Caco-2 (cell line): ENCODE measurements at regions not wholly inside any gene's neighbourhood (a gene's known extent, or its start where the extent isn't known, plus 50 kb on each side); places are given as distances from the start of the nearest gene placed in this dataset.

Experiments used
- BruUV-seq: library from RNA; stranded (reverse); fragments of 400-500 nt; replicated peaks from 2 replicates; lab custom pipeline; 2021; lab: Mats Ljungman, UMichigan
- CTCF ChIA-PET: fragments of 300-600 bp; sonication (Branson Sonifier 250); formaldehyde crosslinking; loops from one replicate; lab custom pipeline; 2022; ENCODE audit warnings: antibody characterized with exemption; lab: Charles Lee
- POLR2A ChIA-PET: fragments of 300-600 bp; sonication (Branson Sonifier 250); formaldehyde crosslinking; loops from one replicate; lab custom pipeline; 2022; ENCODE audit warnings: antibody characterized with exemption; lab: Charles Lee
- DNase-seq, 2 experiments: peaks; one replicate each; pipeline versions ENCODE4 v3.0.0 to v3.0.0-alpha.2; 2020 to 2022
- H3K27me3 ChIP-seq: replicated peaks from 2 replicates; pipeline ENCODE4 v1.6.0; 2011; ENCODE audit warnings: low read length; ENCODE audit not compliant: control insufficient read depth, insufficient read depth
- H3K36me3 ChIP-seq: 2 replicates; pipeline ENCODE4 v1.5.1; 2011; ENCODE audit warnings: low read length; ENCODE audit not compliant: control insufficient read depth, insufficient read depth
- H3K4me1 ChIP-seq: fragments of 250-450 bp; sonication (Bioruptor Pico); 2 replicates; pipeline ENCODE4 v1.5.1; 2020; ENCODE audit warnings: mild to moderate bottlenecking
- H3K4me3 ChIP-seq: 2 replicates; pipeline ENCODE4 v1.5.1; 2011; ENCODE audit warnings: low read depth, mild to moderate bottlenecking, control low read depth, low read length
- H3K9me3 ChIP-seq: fragments of 250-450 bp; sonication (Bioruptor Pico); 2 replicates; pipeline ENCODE4 v1.5.1; 2020; ENCODE audit warnings: mild to moderate bottlenecking, moderate library complexity
- H3K27ac Mint-ChIP-seq: one replicate; pipeline ENCODE4 v1.8.0; 2022; ENCODE audit warnings: mixed read lengths; ENCODE audit not compliant: unreplicated experiment
- H3K27me3 Mint-ChIP-seq: one replicate; pipeline ENCODE4 v1.8.0; 2022; ENCODE audit warnings: mixed read lengths; ENCODE audit not compliant: insufficient read depth, unreplicated experiment
- H3K36me3 Mint-ChIP-seq: one replicate; pipeline ENCODE4 v1.8.0; 2022; ENCODE audit warnings: mild to moderate bottlenecking, mixed read lengths; ENCODE audit not compliant: insufficient read depth, unreplicated experiment
- H3K4me1 Mint-ChIP-seq: one replicate; pipeline ENCODE4 v1.8.0; 2022; ENCODE audit warnings: low read depth, mixed read lengths; ENCODE audit not compliant: unreplicated experiment
- H3K4me3 Mint-ChIP-seq: one replicate; pipeline ENCODE4 v1.8.0; 2022; ENCODE audit warnings: mild to moderate bottlenecking, moderate library complexity, mixed read lengths; ENCODE audit not compliant: unreplicated experiment
- H3K9me3 Mint-ChIP-seq: one replicate; pipeline ENCODE4 v1.8.0; 2022; ENCODE audit warnings: mixed read lengths; ENCODE audit not compliant: unreplicated experiment
- CTCF ChIP-seq, 2 experiments: fragments of 200-600 bp in 1 of 2; IDR thresholded peaks; 1 replicate in 1 of 2; 2 replicates in 1 of 2; pipeline versions ENCODE4 v1.5.1 to v1.8.0; 2011 to 2022; ENCODE audit warnings: antibody characterized with exemption in 1 of 2, control low read depth in 1 of 2, inconsistent platforms in 1 of 2, low read depth in 1 of 2, low read length in 1 of 2, mild to moderate bottlenecking in 1 of 2, moderate library complexity in 1 of 2; ENCODE audit not compliant: insufficient read depth in 1 of 2, severe bottlenecking in 1 of 2, unreplicated experiment in 1 of 2
- intact Hi-C: fragments of 100-400 bp; cut with micrococcal nuclease; formaldehyde crosslinking; loops from one replicate; pipeline ENCODE4 v1.10.0; 2022; ENCODE audit not compliant: unreplicated experiment

DNA sequence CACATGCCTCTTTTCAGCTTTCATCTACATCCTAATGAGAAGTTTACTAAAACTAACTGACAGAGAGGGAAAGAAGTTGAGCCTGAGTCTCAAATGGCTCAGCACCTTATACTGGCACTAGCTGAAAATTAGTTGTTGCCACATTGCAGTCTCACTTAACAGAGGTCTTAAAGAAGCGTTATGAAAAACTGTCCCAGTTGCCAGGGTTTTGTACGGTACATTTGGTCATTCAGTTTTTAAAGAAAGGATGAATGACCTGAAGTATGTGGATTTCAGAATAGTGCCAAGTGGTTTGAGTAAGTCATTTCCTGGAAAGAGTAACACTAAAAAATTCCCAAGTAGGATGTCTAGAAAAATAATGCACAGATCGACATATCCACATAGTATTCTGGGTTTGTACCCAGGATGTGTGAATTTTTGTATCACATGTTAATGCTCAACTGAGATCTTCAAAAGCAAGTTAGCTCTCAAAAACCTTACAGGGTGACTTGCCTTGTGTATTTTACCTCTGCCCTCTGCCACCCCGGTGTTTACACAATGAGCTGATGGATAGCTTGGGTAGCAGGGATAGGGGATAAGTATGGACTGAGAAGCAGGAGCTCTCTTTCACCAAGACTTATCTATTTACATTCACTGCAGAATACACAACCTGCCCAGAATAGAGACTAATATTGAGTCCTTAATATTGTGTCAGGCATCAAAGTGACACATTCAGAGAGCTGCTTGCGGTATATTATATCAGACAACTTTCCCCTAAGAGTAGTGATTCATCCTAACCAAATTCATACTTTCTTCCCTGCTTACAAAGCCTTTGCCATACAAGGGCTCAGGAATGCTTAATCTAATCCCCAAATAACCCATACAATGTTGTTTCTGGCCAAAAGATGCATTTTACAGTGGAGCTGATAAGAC is 1075.7 kb upstream of the PABPC4L start:
- Histone ChIP-seq H3K27me3 (no peaks in the 10 kb centered on the region), H3K4me3 (no peak overlapping the region), H3K9me3 (no peaks in the 10 kb centered on the region), H3K4me1 (no peaks in the 10 kb centered on the region), H3K36me3 (no peaks in the 10 kb centered on the region)
- BruUV-seq: no TSS peak
- ChIA-PET CTCF (no interaction called here), POLR2A (no interaction called here)
- Mint-ChIP-seq H3K4me1 (no peaks in the 10 kb centered on the region), H3K27me3 (no peaks in the 10 kb centered on the region), H3K4me3 (no peak overlapping the region), H3K27ac (no peak overlapping the region), H3K36me3 (no peaks in the 10 kb centered on the region), H3K9me3 (no peaks in the 10 kb centered on the region)
- no peak for DNase-seq
- intact Hi-C loops: no loop called here
- TF ChIP-seq CTCF (IDR thresholded peaks at IDR 0.05; ENCODE audit: insufficient read depth in 1 of 2, low read depth in 1 of 2, low read length in 1 of 2, severe bottlenecking in 1 of 2, unreplicated experiment in 1 of 2): no peak

DNA sequence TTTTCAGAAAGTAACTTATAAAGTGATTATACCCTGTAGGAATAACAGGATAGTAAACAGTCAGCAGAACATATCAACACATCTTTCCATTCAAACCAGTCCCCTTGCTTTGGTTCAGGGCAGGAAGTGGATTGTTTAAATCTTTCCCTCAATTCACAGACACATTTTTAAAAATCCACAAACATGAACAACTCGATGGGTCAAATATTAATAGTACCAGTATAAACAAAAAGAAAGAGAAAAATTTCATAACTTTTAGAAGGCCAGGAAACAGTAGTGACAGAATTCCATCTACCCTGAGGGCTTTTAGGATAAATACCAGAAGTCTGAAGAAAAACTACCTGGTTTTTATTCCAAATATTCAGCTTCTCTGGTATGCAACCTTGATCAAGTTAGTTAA is 1072.8 kb upstream of the PABPC4L start:
- intact Hi-C loops: no loop called here
- no peak for DNase-seq
- Mint-ChIP-seq H3K27me3 (no peaks in the 10 kb centered on the region), H3K4me1 (no peaks in the 10 kb centered on the region), H3K9me3 (no peaks in the 10 kb centered on the region), H3K36me3 (no peaks in the 10 kb centered on the region), H3K27ac (no peak overlapping the region), H3K4me3 (no peak overlapping the region)
- Histone ChIP-seq H3K36me3 (no peaks in the 10 kb centered on the region), H3K9me3 (no peaks in the 10 kb centered on the region), H3K4me1 (no peaks in the 10 kb centered on the region), H3K4me3 (no peak overlapping the region), H3K27me3 (no peaks in the 10 kb centered on the region)
- CTCF ChIA-PET: no interaction called here
- POLR2A ChIA-PET: no interaction called here
- no peak for TF ChIP-seq CTCF (IDR thresholded peaks at IDR 0.05; ENCODE audit: insufficient read depth in 1 of 2, low read depth in 1 of 2, low read length in 1 of 2, severe bottlenecking in 1 of 2, unreplicated experiment in 1 of 2)
- BruUV-seq: no TSS peak

GRCh38 chr4:135269125-135269890 is 1067.7 kb upstream of the PABPC4L start:
- Histone ChIP-seq H3K4me1 (no peaks in the 10 kb centered on the region), H3K9me3 (no peaks in the 10 kb centered on the region), H3K27me3 (no peaks in the 10 kb centered on the region), H3K4me3 (no peak overlapping the region), H3K36me3 (no peaks in the 10 kb centered on the region)
- BruUV-seq: no TSS peak
- H3K36me3 Mint-ChIP-seq: no peaks in the 10 kb centered on the region
- no peak for DNase-seq
- intact Hi-C loops: no loop called here
- H3K27me3 Mint-ChIP-seq: no peaks in the 10 kb centered on the region
- ChIA-PET CTCF (no interaction called here), POLR2A (no interaction called here)
- no peak overlapping the region for H3K4me3 Mint-ChIP-seq
- no peak for TF ChIP-seq CTCF (IDR thresholded peaks at IDR 0.05; ENCODE audit: insufficient read depth in 1 of 2, low read depth in 1 of 2, low read length in 1 of 2, severe bottlenecking in 1 of 2, unreplicated experiment in 1 of 2)
- H3K27ac Mint-ChIP-seq: no peak overlapping the region
- H3K4me1 Mint-ChIP-seq: no peaks in the 10 kb centered on the region
- H3K9me3 Mint-ChIP-seq: no peaks in the 10 kb centered on the region
